ENCODE measurements at regions not wholly inside any gene's neighbourhood (a gene's known extent, or its start where the extent isn't known, plus 50 kb on each side); places are given as distances from the start of the nearest gene placed in this dataset.

GRCh38 chr1:57530206-57530910, 106.5 kb upstream of the DAB1 start:
- DNase-seq: no peak

- no peak for DNase-seq
Observed at GRCh38 chr1:57522575-57522974, 98.7 kb upstream of the DAB1 start.

- DNase-seq: no peak
Observed at GRCh38 chr1:57520743-57521515, 97.1 kb upstream of the DAB1 start.

GRCh38 chr1:57518496-57518895, 94.6 kb upstream of the DAB1 start:
- DNase-seq: no peak

- DNase-seq: no peak
Observed at GRCh38 chr1:57517587-57518374, 93.9 kb upstream of the DAB1 start.

- DNase-seq: no peak
Observed at GRCh38 chr1:57512386-57512785, 88.5 kb upstream of the DAB1 start.

GRCh38 chr1:57506941-57507340, 83.1 kb upstream of the DAB1 start:
- DNase-seq: no peak

- DNase-seq: no peak
Observed at GRCh38 chr1:57503337-57503736, 79.5 kb upstream of the DAB1 start.

- no peak for DNase-seq
Observed at GRCh38 chr1:57500136-57500830, 76.4 kb upstream of the DAB1 start.

GRCh38 chr1:57494530-57495079, 70.7 kb upstream of the DAB1 start:
- no peak for DNase-seq

GRCh38 chr1:57492586-57493226, 68.8 kb upstream of the DAB1 start:
- no peak for DNase-seq

- DNase-seq: no peak
Observed at GRCh38 chr1:57489358-57490036, 65.6 kb upstream of the DAB1 start.

- no peak for DNase-seq
Observed at GRCh38 chr1:57485643-57486042, 61.8 kb upstream of the DAB1 start.

GRCh38 chr1:57483954-57484353, 60.1 kb upstream of the DAB1 start:
- no peak for DNase-seq

- DNase-seq: no peak
Observed at GRCh38 chr1:57479471-57479870, 55.6 kb upstream of the DAB1 start.

GRCh38 chr1:57475366-57475765, 51.5 kb upstream of the DAB1 start:
- no peak for DNase-seq

- DNase-seq: no peak
Observed at GRCh38 chr1:57474137-57474750, 50.4 kb upstream of the DAB1 start.

Data from DMS79 (cell line).